ENCODE measurements at regions not wholly inside any gene's neighbourhood (a gene's known extent, or its start where the extent isn't known, plus 50 kb on each side); places are given as distances from the start of the nearest gene placed in this dataset.

DNA sequence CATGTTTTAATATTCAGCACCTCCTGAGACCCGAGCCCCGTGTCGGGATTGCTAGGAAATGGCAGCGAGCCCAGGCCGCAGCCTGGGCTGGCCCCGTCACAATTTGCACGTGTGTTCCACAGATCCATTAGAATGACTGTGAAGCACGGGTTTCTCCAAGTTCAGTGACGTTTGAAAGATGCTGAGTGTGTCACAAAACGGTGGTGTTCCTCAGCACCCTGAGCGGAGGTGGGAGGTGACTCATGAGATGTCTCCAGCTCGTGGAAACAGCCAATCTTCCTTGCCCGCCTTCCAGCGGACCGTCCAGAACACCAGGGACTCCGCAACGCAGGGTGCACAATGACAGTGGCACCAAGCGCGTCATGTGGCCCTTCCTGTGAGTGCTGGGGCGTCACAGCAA lies 412.8 kb downstream of the IRX2 start:
- Histone ChIP-seq H3K4me1 (no peaks in the 10 kb centered on the region), H3K9me3 (no peaks in the 10 kb centered on the region), H3K4me3 (no peak overlapping the region), H3K27ac (no peak overlapping the region), H3K36me3 (no peaks in the 10 kb centered on the region), H3K27me3 (replicated peaks in 1 of 7) (no peaks in the 10 kb centered on the region)
- WGBS, 5 donors, result 78 to 87% (median 86%) methylated on average over 20 of the region's 20 CpGs
- DNase-seq, result no peak
- TF ChIP-seq, protein P1, sequence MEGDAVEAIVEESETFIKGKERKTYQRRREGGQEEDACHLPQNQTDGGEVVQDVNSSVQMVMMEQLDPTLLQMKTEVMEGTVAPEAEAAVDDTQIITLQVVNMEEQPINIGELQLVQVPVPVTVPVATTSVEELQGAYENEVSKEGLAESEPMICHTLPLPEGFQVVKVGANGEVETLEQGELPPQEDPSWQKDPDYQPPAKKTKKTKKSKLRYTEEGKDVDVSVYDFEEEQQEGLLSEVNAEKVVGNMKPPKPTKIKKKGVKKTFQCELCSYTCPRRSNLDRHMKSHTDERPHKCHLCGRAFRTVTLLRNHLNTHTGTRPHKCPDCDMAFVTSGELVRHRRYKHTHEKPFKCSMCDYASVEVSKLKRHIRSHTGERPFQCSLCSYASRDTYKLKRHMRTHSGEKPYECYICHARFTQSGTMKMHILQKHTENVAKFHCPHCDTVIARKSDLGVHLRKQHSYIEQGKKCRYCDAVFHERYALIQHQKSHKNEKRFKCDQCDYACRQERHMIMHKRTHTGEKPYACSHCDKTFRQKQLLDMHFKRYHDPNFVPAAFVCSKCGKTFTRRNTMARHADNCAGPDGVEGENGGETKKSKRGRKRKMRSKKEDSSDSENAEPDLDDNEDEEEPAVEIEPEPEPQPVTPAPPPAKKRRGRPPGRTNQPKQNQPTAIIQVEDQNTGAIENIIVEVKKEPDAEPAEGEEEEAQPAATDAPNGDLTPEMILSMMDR (IDR thresholded peaks at IDR 0.05 in 8 of 11, conservative IDR thresholded peaks at IDR 0.05 in 3 of 11), result no peak
- TF ChIP-seq POLR2AphosphoS5 (IDR thresholded peaks at IDR 0.05) (no peak), POLR2A (IDR thresholded peaks at IDR 0.05) (no peak)
- intact Hi-C loops (cut with DNase I; ENCODE audit: low total_unique reads), result no loop called here

DNA sequence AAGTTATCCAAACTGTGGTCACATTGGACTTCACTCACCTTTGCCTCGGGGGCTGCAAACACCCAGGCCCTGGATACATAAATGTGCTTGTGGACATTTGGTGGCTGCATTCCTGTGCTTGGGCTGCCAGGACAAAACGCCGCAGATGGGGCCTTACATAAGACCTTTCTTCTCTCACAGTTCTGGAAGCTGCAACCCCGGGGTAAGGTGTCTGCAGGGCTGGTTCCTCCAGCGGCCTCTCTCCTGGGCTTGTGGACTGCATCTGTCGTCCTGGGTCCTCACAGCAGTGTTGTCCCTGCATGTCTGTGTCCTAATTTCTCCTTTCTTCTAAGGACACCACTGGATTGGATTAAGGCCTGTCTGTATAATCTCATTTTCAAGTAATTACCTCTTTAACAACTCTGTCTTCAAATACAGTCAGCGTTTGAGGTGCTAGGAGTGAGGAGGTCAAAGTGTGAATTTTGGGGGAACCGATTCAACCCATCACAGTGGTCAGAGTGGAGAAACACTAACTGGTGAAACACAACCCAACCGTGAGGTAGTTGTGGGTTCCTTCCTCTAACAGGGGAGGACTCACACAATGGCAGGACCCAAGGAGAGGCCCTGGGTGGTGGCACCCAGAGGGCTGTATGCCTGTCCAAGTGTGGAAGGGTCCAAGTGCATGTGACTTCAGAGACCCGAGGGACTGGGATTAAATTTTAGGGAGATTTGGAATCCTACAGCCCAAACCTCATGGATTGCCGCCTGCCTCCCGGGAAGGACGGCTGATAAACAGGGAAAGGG lies 415.6 kb downstream of the IRX2 start:
- Histone ChIP-seq H3K4me1 (no peaks in the 10 kb centered on the region), H3K9me3 (peaks cover 0 to 9% (median 0%) of the 10 kb centered on the region in 8 donors), H3K4me3 (no peak overlapping the region), H3K36me3 (no peaks in the 10 kb centered on the region), H3K27ac (no peak overlapping the region), H3K27me3 (replicated peaks in 1 of 7) (no peaks in the 10 kb centered on the region)
- no peak for DNase-seq
- 78 to 83% (median 80%) methylated on average over 13 of the region's 13 CpGs for WGBS, 5 donors
- TF ChIP-seq POLR2A (IDR thresholded peaks at IDR 0.05), result no peak
- no peak for TF ChIP-seq POLR2AphosphoS5 (IDR thresholded peaks at IDR 0.05)
- TF ChIP-seq, protein P1 (IDR thresholded peaks at IDR 0.05 in 8 of 11, conservative IDR thresholded peaks at IDR 0.05 in 3 of 11), result no peak
- intact Hi-C loops (cut with DNase I; ENCODE audit: low total_unique reads), result no loop called here

DNA sequence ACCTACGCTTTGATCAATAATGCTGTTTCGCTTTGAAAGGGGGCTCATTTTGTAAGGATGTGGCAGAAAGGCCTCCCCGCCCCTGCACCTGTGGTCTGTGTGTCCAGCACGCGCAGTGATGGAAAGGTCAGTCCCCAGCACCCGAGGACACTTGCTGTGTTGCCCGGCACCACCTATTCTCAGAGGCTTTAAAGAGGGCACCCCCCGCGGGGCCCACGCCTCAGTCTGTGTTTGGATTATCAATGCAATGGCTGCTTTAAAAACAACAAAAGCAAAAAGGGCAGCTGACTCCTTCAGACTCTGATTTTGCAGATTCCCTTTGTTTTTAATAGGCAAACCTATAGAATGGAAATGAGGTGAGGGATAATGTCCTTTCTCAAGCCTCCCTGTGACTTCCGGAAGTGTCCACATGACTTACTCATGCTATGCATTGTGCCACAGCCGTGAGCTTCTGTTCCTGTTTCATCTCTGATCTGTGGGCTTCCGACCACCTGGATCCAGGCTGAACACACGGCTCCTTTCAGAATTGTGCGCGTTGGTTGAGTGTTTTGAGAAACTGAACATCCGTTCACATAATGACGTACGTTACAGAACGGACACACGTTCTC lies 416.2 kb downstream of the IRX2 start:
- no peaks in the 10 kb centered on the region for H3K4me1 ChIP-seq
- DNase-seq, result no peak
- no peaks in the 10 kb centered on the region for H3K36me3 ChIP-seq
- H3K27ac ChIP-seq, result no peak overlapping the region
- WGBS, 5 donors, result 72 to 83% (median 73%) methylated on average over 17 to 21 of the region's 21 CpGs
- intact Hi-C loops (cut with DNase I; ENCODE audit: low total_unique reads), result no loop called here
- no peak overlapping the region for H3K4me3 ChIP-seq
- no peaks in the 10 kb centered on the region for H3K27me3 ChIP-seq (replicated peaks in 1 of 7)
- TF ChIP-seq POLR2AphosphoS5 (IDR thresholded peaks at IDR 0.05) (no peak), POLR2A (IDR thresholded peaks at IDR 0.05) (no peak)
- TF ChIP-seq, protein P1 (IDR thresholded peaks at IDR 0.05 in 8 of 11, conservative IDR thresholded peaks at IDR 0.05 in 3 of 11), result no peak
- peaks cover 0 to 9% (median 0%) of the 10 kb centered on the region in 8 donors for H3K9me3 ChIP-seq

DNA sequence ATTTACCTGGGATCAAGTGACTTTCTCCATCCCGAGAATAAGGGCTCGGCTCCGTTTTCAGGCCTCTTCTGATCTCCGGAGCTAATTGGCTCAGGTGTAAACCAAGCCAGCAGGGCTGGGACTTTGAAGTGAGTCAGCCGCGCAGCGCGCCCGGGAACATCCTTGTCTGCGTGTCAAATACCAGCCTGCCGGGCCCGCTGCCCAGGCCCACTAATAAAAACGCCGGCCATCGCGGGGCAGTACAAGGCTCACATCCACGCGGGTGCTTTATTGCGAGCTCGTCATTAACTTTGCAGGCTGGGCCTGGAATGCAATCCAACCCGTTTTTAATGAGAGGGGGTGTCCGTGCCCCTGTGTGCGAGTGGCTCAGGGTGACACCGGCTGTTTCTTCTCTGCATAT lies 416.8 kb downstream of the IRX2 start:
- Histone ChIP-seq H3K9me3 (peaks cover 0 to 10% (median 0%) of the 10 kb centered on the region in 8 donors), H3K4me1 (no peaks in the 10 kb centered on the region), H3K36me3 (no peaks in the 10 kb centered on the region), H3K27ac (no peak overlapping the region), H3K4me3 (no peak overlapping the region), H3K27me3 (replicated peaks in 1 of 7) (no peaks in the 10 kb centered on the region)
- TF ChIP-seq POLR2A (IDR thresholded peaks at IDR 0.05) (no peak), POLR2AphosphoS5 (IDR thresholded peaks at IDR 0.05) (no peak)
- 27 to 55% (median 34%) methylated on average over 24 of the region's 24 CpGs for WGBS, 5 donors
- DNase-seq, result no peak
- intact Hi-C loops (cut with DNase I; ENCODE audit: low total_unique reads), result no loop called here

Measured in spleen (tissue), 11 donors.